ENCODE measurements at regions not wholly inside any gene's neighbourhood (a gene's known extent, or its start where the extent isn't known, plus 50 kb on each side); places are given as distances from the start of the nearest gene placed in this dataset.

DNA sequence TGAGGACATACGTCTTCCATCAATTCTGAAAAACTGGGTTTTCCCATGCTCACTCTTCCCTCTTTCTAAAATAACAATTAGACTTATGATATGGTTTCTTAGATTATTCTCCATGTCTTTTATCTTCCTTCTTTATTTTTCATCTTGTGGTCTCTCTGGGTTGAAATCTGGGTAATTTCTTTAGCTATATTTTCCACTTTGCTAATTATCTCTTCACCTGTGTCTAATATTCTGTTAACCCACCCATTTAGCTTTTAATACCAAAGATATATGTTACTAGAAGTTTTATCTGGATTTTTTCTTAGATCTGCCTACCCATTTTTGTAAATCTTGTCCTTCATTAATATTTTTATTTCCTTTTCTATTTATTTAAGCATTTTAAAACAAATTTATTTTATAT, 121.8 kb downstream of the TENT5A start:
- TF ChIP-seq, protein P1, sequence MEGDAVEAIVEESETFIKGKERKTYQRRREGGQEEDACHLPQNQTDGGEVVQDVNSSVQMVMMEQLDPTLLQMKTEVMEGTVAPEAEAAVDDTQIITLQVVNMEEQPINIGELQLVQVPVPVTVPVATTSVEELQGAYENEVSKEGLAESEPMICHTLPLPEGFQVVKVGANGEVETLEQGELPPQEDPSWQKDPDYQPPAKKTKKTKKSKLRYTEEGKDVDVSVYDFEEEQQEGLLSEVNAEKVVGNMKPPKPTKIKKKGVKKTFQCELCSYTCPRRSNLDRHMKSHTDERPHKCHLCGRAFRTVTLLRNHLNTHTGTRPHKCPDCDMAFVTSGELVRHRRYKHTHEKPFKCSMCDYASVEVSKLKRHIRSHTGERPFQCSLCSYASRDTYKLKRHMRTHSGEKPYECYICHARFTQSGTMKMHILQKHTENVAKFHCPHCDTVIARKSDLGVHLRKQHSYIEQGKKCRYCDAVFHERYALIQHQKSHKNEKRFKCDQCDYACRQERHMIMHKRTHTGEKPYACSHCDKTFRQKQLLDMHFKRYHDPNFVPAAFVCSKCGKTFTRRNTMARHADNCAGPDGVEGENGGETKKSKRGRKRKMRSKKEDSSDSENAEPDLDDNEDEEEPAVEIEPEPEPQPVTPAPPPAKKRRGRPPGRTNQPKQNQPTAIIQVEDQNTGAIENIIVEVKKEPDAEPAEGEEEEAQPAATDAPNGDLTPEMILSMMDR (IDR thresholded peaks at IDR 0.05): no peak
- Histone ChIP-seq H3K27ac (no peak overlapping the region), H3K4me3 (no peak overlapping the region)
- DNase-seq (ENCODE audit: low spot score): no peak

DNA sequence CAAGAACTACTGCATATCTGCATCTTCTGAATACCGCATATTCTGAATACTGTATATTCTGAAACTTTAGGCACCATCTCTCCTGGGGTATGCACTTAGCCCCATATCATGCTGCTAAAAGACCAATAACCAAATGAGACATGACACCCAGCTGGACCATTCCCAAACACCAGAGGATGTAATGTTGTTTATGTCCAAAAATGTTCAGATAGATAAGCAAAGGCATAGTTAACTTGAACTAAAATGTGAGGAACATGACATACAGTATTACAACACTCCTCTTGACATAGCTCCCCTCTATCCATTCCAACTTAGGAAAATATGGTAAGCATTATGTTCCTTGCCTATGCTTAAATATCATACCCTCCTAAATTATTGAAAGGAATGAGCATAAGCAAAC, 127.3 kb downstream of the TENT5A start:
- TF ChIP-seq, protein P1 (IDR thresholded peaks at IDR 0.05): no peak
- Histone ChIP-seq H3K27ac (no peak overlapping the region), H3K4me3 (no peak overlapping the region)
- no peak for DNase-seq (ENCODE audit: low spot score)

DNA sequence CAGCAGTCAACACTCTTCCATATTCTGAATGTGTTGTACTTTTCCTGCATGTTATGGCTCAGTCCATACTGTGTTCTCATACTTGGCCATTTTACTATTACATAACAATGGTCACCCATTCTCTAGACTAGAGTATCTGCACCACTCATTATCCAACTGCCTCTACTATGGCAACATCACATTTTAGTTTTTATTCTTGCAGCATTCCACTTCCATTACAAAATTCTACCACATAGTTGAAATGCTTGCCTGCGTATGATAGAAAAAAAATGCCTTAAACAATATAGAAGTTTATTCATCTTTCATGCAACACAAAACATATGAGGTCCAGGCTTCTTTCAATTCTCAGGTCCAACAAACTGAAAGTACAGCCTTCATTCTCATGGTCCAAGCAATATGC, 128.0 kb downstream of the TENT5A start:
- DNase-seq (ENCODE audit: low spot score): no peak
- TF ChIP-seq, protein P1 (IDR thresholded peaks at IDR 0.05): no peak
- Histone ChIP-seq H3K27ac (no peak overlapping the region), H3K4me3 (no peak overlapping the region)

DNA sequence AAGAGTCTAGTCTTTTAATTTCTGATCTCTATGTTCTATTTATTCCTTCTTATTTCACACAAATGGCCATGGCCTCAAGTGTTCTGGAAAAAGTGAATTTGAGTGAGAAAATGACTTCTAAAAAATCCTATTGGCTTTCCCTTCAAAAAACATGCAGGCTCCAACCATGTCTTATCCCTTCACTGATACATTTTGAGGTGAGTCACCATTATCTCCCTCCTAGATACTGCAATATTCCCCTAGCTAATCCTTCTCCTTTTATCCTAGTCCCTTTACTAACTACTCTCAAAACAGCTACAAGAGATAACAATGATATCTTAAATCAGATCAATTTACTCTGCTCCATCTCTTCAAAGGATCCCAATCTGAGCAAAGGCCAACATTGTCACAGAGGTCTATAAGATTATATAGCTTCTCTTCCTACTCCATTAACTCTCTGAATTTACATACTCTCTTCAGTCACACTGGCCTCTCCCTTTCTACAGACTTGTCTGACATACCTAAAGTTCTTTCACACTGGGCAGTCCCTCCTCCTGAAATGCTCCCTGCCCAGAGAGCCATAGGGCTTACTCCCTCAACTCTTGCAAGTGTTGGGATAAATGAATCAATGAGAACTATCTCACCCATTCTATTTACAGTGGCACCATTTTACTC, 129.2 kb downstream of the TENT5A start:
- no peak for DNase-seq (ENCODE audit: low spot score)
- Histone ChIP-seq H3K4me3 (no peak overlapping the region), H3K27ac (no peak overlapping the region)
- TF ChIP-seq, protein P1 (IDR thresholded peaks at IDR 0.05): no peak

DNA sequence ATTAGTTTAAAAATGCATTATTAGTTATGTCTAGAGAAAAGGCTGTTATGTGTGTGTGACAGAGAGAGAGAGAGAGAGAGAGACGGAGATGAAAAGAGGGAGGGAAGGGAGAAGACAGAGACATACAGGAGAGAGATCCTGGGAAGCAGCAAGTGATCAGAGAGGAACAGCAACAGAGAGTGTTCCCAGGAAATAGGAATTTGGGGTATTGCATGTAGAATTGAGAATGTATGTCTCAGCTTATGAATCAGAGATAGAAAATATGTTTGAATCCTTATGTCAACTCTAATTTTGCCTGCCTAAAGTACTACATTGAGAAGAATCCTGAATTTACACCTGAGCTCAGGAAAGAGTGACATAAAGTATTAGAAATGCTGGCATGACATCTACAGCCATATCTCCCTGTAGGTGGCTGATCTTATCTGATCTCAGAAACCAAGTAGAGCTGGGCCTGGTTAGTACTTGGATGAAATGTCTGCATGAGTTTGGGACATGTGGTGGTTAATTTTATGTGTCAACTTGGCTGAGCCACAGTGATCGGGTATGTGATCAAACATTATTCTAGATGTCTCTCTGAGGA, 130.6 kb downstream of the TENT5A start:
- no peak for DNase-seq (ENCODE audit: low spot score)
- TF ChIP-seq, protein P1 (IDR thresholded peaks at IDR 0.05): no peak
- Histone ChIP-seq H3K4me3 (no peak overlapping the region), H3K27ac (no peak overlapping the region)

DNA sequence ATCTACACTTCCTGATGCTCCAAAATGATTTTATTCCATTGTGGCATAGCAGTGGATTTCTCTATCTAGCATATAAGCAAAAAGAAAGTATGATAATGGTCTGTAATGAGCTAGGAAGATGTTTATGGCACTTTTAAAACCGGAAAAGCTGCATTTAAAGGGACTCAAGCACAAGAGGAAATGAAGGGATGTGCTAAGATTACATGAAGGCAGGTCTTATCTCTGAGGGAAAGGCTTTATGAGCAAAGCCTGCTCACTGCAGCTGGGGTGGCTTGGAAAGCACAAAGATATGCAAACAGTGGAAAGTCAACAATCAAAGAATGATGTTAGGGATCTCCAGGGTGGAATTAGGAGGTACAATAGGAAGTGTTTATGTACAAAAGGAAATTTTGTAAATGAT, 138.2 kb downstream of the TENT5A start:
- TF ChIP-seq, protein P1 (IDR thresholded peaks at IDR 0.05): no peak
- Histone ChIP-seq H3K4me3 (no peak overlapping the region), H3K27ac (no peak overlapping the region)
- no peak for DNase-seq (ENCODE audit: low spot score)

DNA sequence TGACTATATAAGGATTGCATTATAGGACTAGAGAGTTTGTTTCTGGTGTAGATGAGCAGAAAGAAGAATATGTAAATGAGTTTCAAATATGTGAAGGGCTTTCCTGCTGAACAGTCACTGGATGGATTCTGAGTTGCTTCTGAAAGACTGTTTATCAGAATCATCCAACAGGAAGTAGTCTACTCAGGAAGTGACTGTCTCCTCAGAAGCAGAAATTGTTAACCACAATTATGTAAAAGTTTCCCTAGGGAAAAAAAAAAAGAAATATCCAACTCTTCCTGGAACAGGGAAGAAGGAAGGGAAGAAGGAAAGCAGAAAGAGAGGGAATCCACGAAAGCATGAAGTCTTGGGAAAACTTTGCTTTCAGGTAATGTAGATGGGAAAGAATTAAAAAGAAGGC, 138.9 kb downstream of the TENT5A start:
- no peak overlapping the region for H3K27ac ChIP-seq
- no peak for DNase-seq (ENCODE audit: low spot score)
- TF ChIP-seq, protein P1 (IDR thresholded peaks at IDR 0.05): no peak
- no peak overlapping the region for H3K4me3 ChIP-seq
